GM12873 (cell line): ENCODE measurements at regions not wholly inside any gene's neighbourhood (a gene's known extent, or its start where the extent isn't known, plus 50 kb on each side); places are given as distances from the start of the nearest gene placed in this dataset.

ENCODE experiments used
- TF ChIP-seq, protein P1 (sequence below): IDR thresholded peaks from 2 replicates; pipeline ENCODE4 v1.5.1; 2012; ENCODE audit warnings: low read depth, mild to moderate bottlenecking, moderate library complexity, low read length, control low read depth; ENCODE audit not compliant: insufficient read depth; ENCODE audit errors: missing control alignments

DNA sequence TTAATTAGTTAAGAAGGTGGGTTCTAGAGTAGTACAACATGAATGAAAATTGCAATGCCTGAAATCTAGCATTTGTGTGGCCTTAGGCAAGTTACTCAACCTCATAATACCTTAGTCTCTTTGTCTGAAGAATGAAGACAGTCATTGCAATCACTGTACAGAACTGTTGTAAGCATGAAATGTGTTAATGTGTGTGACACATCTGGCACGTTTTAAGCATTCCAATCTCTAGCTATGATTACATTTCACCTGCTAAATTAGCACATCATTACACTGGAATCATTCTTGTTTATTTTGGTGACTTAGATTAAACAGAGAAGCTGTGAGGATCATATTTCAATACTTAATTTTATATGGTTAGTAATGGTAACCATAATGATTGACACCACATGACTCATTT is 629.7 kb upstream of the KIF2B start:
- TF ChIP-seq, protein P1, sequence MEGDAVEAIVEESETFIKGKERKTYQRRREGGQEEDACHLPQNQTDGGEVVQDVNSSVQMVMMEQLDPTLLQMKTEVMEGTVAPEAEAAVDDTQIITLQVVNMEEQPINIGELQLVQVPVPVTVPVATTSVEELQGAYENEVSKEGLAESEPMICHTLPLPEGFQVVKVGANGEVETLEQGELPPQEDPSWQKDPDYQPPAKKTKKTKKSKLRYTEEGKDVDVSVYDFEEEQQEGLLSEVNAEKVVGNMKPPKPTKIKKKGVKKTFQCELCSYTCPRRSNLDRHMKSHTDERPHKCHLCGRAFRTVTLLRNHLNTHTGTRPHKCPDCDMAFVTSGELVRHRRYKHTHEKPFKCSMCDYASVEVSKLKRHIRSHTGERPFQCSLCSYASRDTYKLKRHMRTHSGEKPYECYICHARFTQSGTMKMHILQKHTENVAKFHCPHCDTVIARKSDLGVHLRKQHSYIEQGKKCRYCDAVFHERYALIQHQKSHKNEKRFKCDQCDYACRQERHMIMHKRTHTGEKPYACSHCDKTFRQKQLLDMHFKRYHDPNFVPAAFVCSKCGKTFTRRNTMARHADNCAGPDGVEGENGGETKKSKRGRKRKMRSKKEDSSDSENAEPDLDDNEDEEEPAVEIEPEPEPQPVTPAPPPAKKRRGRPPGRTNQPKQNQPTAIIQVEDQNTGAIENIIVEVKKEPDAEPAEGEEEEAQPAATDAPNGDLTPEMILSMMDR, result no peak

DNA sequence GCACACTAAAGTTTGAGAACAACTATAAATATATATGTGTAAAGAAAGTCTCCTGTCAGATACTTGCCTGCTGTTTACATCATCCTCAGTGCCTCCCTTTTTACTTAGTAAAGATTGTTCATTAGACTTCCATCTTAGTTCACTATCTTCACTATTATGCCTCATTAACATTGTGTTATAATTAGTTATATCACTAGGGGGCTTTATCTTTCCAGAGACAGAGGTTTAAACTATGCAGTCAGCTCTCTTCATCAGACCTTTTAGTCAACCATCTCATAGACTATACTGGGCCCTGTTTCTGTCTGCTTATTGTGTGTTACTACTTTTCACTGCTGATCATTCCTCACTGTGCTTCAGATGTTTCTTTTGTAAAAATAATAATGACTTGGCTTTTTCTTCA is 630.8 kb upstream of the KIF2B start:
- TF ChIP-seq, protein P1, result no peak

DNA sequence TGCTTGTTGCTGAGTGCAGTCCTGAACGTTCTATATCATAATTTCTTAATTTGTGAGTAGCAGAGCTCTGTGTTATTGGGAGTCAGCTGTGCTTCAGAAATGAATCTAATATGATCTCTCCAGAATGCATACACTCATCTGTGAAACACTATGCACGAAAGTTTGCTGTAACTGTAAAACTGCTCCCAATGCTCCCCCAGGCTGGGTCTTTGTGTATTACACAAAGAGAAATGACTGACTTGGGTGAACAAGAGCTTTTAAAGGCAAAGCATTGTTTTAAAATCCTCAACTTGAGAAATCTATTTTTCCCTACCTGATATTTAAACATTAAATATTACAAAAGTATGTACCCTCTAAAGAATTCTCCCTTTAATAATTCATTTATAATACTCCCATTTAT is 636.7 kb upstream of the KIF2B start:
- TF ChIP-seq, protein P1, result no peak

DNA sequence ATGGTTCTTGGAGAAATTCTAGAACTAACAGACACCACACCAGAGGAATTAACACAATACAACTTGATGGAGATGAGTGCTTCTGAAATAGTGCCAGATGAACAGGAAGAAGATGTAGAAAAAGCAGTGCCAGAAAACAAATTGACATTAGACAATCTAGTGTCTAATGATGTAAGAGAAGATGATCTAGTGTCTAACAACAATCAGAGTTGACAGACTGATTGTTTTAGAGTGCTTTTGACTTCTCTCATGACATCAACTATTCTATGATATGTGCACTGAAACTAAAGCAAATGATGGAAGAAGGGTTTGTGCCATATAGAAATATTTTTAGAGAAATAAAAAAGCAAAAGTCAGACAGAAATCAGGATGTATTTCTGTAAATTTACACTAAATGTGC is 646.1 kb upstream of the KIF2B start:
- TF ChIP-seq, protein P1, result no peak

DNA sequence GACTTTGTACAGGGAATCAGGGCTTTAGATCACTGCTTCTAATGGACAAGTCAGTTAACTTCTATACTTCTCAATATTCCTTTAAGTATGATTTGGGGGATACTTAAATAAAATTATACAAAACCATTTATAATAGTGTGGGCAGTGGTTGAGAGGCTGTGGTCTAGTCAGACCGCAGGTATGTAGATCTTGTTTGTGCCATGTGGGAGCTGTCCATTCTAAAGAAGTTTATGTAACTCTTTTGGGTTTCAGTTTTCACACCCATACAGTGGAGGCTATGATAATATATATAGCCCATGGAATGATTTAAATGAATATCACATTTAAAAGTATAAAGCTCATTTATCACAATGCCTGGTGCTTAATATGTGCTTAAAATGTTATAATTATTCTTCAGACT is 654.3 kb upstream of the KIF2B start:
- TF ChIP-seq, protein P1, result no peak

DNA sequence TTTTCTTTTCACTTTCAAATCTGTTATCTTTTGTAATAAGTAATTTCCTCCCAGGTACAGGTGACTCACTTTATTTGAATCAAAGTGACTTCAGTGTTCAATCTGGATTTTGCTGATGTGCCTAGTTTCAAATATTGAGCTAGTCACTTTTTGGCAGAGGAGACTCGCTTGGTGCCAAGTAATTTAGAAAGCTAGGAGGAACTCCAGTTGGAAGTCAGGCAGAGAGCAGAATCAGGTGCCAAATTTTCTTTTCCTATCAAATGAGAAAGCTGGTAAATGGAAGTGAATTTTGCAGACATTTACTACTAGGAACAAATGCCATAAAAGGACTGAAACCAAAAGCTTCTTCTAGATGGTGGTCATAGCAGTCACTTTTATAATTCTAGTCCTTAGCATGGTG is 656.0 kb upstream of the KIF2B start:
- TF ChIP-seq, protein P1, result no peak

DNA sequence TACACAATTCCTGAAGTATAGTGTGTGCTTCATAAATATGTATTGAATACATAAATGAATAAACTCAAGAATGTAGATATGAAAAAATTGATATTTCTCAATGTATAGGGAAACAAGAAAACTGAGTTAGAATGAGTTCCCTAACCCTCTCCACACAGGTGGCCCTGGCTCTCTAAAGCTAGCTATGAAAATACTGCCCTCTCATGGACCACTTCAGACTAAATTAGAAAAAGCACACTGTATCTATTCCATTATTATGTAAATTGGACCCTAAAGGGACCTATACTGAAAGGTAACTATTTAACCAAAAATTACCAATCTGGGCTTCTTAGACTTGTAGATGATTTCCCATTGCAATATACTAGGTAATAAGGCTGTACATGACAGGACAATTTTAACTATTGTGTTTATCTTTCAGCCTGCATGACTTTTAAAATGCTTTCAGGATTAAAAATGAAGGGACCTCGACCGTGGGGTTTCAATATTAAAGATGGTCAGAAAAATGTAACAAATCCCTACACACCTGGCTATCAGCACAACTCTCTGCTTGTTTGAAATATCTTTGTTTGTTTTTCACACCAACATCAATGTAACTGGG is 672.5 kb upstream of the KIF2B start:
- TF ChIP-seq, protein P1, result no peak
